ENCODE measurements at regions not wholly inside any gene's neighbourhood (a gene's known extent, or its start where the extent isn't known, plus 50 kb on each side); places are given as distances from the start of the nearest gene placed in this dataset.
A peak's percentile ranks its signal among the peaks of the same experiment; 100 is the strongest.

GRCh38 chr12:84637926-84638325, 274.7 kb downstream of the SLC6A15 start:
- in situ Hi-C loops (cut with HindIII; ENCODE audit: low sequenced_read_pairs): no loop called here
- peak; percentile 16 for DNase-seq (ENCODE audit: low read depth)
- no peak overlapping the region for H3K4me3 ChIP-seq (ENCODE audit: low read depth, low read length)
- TF ChIP-seq CTCF (IDR thresholded peaks at IDR 0.05; ENCODE audit: low read depth, low read length, missing control alignments): no peak

GRCh38 chr12:84636801-84637290, 275.8 kb downstream of the SLC6A15 start:
- H3K4me3 ChIP-seq (ENCODE audit: low read depth, low read length): no peak overlapping the region
- peak; percentile 48 for DNase-seq (ENCODE audit: low read depth)
- no peak for TF ChIP-seq CTCF (IDR thresholded peaks at IDR 0.05; ENCODE audit: low read depth, low read length, missing control alignments)
- in situ Hi-C loops (cut with HindIII; ENCODE audit: low sequenced_read_pairs): no loop called here

GRCh38 chr12:84634526-84634925, 278.1 kb downstream of the SLC6A15 start:
- TF ChIP-seq CTCF (IDR thresholded peaks at IDR 0.05; ENCODE audit: low read depth, low read length, missing control alignments): no peak
- H3K4me3 ChIP-seq (ENCODE audit: low read depth, low read length): no peak overlapping the region
- in situ Hi-C loops (cut with HindIII; ENCODE audit: low sequenced_read_pairs): no loop called here
- DNase-seq (ENCODE audit: low read depth): no peak

- DNase-seq (ENCODE audit: low read depth): no peak
- H3K4me3 ChIP-seq (ENCODE audit: low read depth, low read length): no peak overlapping the region
- TF ChIP-seq CTCF (IDR thresholded peaks at IDR 0.05; ENCODE audit: low read depth, low read length, missing control alignments): no peak
- in situ Hi-C loops (cut with HindIII; ENCODE audit: low sequenced_read_pairs): no loop called here
Measured at GRCh38 chr12:84632556-84632955, 280.0 kb downstream of the SLC6A15 start.

GRCh38 chr12:84631020-84631419, 281.6 kb downstream of the SLC6A15 start:
- in situ Hi-C loops (cut with HindIII; ENCODE audit: low sequenced_read_pairs): no loop called here
- DNase-seq (ENCODE audit: low read depth): no peak
- no peak overlapping the region for H3K4me3 ChIP-seq (ENCODE audit: low read depth, low read length)
- no peak for TF ChIP-seq CTCF (IDR thresholded peaks at IDR 0.05; ENCODE audit: low read depth, low read length, missing control alignments)

- no peak for TF ChIP-seq CTCF (IDR thresholded peaks at IDR 0.05; ENCODE audit: low read depth, low read length, missing control alignments)
- no peak overlapping the region for H3K4me3 ChIP-seq (ENCODE audit: low read depth, low read length)
- in situ Hi-C loops (cut with HindIII; ENCODE audit: low sequenced_read_pairs): no loop called here
- DNase-seq (ENCODE audit: low read depth): no peak
Measured at GRCh38 chr12:84627593-84627992, 285.0 kb downstream of the SLC6A15 start.

GRCh38 chr12:84624601-84625000, 288.0 kb downstream of the SLC6A15 start:
- no peak for TF ChIP-seq CTCF (IDR thresholded peaks at IDR 0.05; ENCODE audit: low read depth, low read length, missing control alignments)
- no peak overlapping the region for H3K4me3 ChIP-seq (ENCODE audit: low read depth, low read length)
- in situ Hi-C loops (cut with HindIII; ENCODE audit: low sequenced_read_pairs): no loop called here
- no peak for DNase-seq (ENCODE audit: low read depth)

Data from astrocyte of the cerebellum (primary cell).